ENCODE measurements at regions not wholly inside any gene's neighbourhood (a gene's known extent, or its start where the extent isn't known, plus 50 kb on each side); places are given as distances from the start of the nearest gene placed in this dataset.
"Not testable (repeated sequence)": the region's sequence is repeated elsewhere in the genome, so short reads cannot be mapped to it uniquely, and the experiment has no call there.

- CTCF ChIA-PET (ENCODE audit: low intra/inter-chr PET ratio); intact Hi-C loops (cut with micrococcal nuclease); H3K9me1 ChIP-seq (ENCODE audit: control insufficient read depth, insufficient read depth, low read length); H3K79me2 ChIP-seq (ENCODE audit: control insufficient read depth, insufficient read depth, low read length); H3K9me3 ChIP-seq (replicated peaks; ENCODE audit: control insufficient read depth, insufficient read depth, low read depth, low read length); H3K36me3 ChIP-seq (ENCODE audit: control insufficient read depth, insufficient read depth, low read length); H2AFZ ChIP-seq (ENCODE audit: low read depth, low read length); in situ Hi-C loops (cut with MboI); H3K4me2 ChIP-seq (ENCODE audit: insufficient read depth, low read length); BruUV-seq (replicated peaks); H3K9ac ChIP-seq (ENCODE audit: insufficient read depth in 1 of 2, low read depth in 2 of 2, low read length in 2 of 2); H3K4me3 ChIP-seq; H3K27ac ChIP-seq (ENCODE audit: extremely low read depth, low read depth, low read length): not testable (repeated sequence)
- POLR2A ChIA-PET, result interaction anchor here (0.7 to 0.8 kb wide), 2 partner anchors 12 to 56 kb away, joined by 3 read pairs; no protein-coding TSS in a partner anchor
- peak; percentile 90 for TF ChIP-seq SP1 (CRISPR knock-in tag; IDR thresholded peaks at IDR 0.05)
- TF ChIP-seq FOSL1 (tag; conservative IDR thresholded peaks at IDR 0.05), result 0 out of 2 replicates have a peak, but pooled peaks have one; percentile 19
- TF ChIP-seq TFAP4 (CRISPR knock-in tag; IDR thresholded peaks at IDR 0.05; ENCODE audit: borderline replicate concordance), result peak; percentile 64; the same call in 1 of the 2 replicates
- peak; percentile 7; the same call in 1 of the 2 replicates for TF ChIP-seq ZBTB7A (IDR thresholded peaks at IDR 0.05; ENCODE audit: borderline replicate concordance, control insufficient read depth, low read depth, low read length)
- Histone ChIP-seq H4K20me1 (replicated peaks; ENCODE audit: control insufficient read depth, insufficient read depth, low read length) (peaks cover 19% of the 10 kb centered on the region), H3K4me1 (replicated peaks in 1 of 2; ENCODE audit: control insufficient read depth in 2 of 2, insufficient read depth in 2 of 2, low read length in 2 of 2) (peaks cover 0 to 79% of the 10 kb centered on the region in 2 experiments; a peak in 3 of 5 replicates), H3K27me3 (ENCODE audit: control insufficient read depth in 2 of 2, insufficient read depth in 2 of 2, low read length in 2 of 2) (peaks cover 15 to 24% of the 10 kb centered on the region in 2 experiments; a peak in 4 of 5 replicates)
- 18% methylated on average over 6 of the region's 14 CpGs for WGBS (ENCODE audit: insufficient coverage, low coverage, missing lambda C conversion rate)
- FAIRE-seq (peak; percentile 97), ATAC-seq (peak; percentile 77), DNase-seq (ENCODE audit: extremely low read depth in 1 of 4, low spot score in 3 of 4) (peak; percentile 58 to 84 (median 77))
These were observed 117.7 kb downstream of the FAM53A start for GRCh38 chr4:1566301-1566837.

All from K562 (cell line).